ENCODE measurements at regions not wholly inside any gene's neighbourhood (a gene's known extent, or its start where the extent isn't known, plus 50 kb on each side); places are given as distances from the start of the nearest gene placed in this dataset.

DNA sequence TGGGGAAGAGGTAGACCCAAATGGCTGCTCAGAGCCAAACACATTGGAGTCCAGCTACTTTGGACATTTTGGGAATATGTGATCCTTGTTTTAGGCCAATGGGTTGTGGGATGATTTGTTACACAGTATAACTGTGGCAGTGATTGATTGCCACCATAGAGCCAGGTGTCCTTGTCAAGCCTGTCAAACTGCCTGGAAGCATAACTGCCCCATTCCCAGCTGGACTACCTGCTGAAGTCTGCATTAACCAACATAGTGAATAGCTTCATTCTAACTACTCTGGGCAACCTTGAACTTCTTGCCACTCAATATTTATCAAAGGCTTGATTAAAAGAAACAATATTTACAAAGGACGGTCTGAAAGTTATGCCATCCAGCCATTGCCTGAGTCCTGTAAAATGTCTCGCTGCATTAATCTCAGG lies 164.7 kb downstream of the LINC00237 start:
- no peaks in the 10 kb centered on the region for H3K36me3 ChIP-seq
- peaks cover 0 to 16% (median 9%) of the 10 kb centered on the region in 8 donors for H3K9me3 ChIP-seq
- intact Hi-C loops (cut with DNase I; ENCODE audit: low total_unique reads): no loop called here
- H3K27me3 ChIP-seq (replicated peaks in 1 of 7): peaks cover 0 to 10% (median 0%) of the 10 kb centered on the region in 7 donors
- WGBS, 5 donors: 87 to 96% (median 92%) methylated on average over 2 of the region's 2 CpGs
- no peak for TF ChIP-seq POLR2A (IDR thresholded peaks at IDR 0.05)
- TF ChIP-seq, protein P1, sequence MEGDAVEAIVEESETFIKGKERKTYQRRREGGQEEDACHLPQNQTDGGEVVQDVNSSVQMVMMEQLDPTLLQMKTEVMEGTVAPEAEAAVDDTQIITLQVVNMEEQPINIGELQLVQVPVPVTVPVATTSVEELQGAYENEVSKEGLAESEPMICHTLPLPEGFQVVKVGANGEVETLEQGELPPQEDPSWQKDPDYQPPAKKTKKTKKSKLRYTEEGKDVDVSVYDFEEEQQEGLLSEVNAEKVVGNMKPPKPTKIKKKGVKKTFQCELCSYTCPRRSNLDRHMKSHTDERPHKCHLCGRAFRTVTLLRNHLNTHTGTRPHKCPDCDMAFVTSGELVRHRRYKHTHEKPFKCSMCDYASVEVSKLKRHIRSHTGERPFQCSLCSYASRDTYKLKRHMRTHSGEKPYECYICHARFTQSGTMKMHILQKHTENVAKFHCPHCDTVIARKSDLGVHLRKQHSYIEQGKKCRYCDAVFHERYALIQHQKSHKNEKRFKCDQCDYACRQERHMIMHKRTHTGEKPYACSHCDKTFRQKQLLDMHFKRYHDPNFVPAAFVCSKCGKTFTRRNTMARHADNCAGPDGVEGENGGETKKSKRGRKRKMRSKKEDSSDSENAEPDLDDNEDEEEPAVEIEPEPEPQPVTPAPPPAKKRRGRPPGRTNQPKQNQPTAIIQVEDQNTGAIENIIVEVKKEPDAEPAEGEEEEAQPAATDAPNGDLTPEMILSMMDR (IDR thresholded peaks at IDR 0.05 in 8 of 11, conservative IDR thresholded peaks at IDR 0.05 in 3 of 11): no peak
- no peak for TF ChIP-seq POLR2AphosphoS5 (IDR thresholded peaks at IDR 0.05)
- H3K27ac ChIP-seq: no peak overlapping the region
- no peak for DNase-seq
- no peak overlapping the region for H3K4me3 ChIP-seq
- H3K4me1 ChIP-seq: no peaks in the 10 kb centered on the region

DNA sequence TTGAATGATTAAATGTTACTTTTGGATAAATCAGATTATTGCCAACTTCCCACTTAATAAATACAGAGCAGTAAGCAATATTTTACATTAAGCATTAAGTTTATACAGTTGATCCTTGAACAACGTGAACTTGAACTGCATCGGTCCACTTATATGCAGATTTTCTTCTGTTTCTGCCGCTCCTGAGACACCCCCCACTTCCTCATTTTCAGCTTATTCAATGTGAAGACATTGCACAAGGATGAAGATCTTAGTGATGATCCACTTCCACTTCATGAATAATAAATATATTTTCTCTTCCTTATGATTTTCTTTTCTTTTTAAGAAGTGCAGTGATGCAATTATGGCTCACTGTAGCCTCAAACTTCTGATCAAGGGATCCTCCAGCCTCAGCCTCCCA lies 167.2 kb downstream of the LINC00237 start:
- H3K4me1 ChIP-seq: no peaks in the 10 kb centered on the region
- no peak for DNase-seq
- H3K27me3 ChIP-seq (replicated peaks in 1 of 7): peaks cover 0 to 10% (median 0%) of the 10 kb centered on the region in 7 donors
- TF ChIP-seq POLR2A (IDR thresholded peaks at IDR 0.05): no peak
- TF ChIP-seq, protein P1 (IDR thresholded peaks at IDR 0.05 in 8 of 11, conservative IDR thresholded peaks at IDR 0.05 in 3 of 11): no peak
- TF ChIP-seq POLR2AphosphoS5 (IDR thresholded peaks at IDR 0.05): no peak
- H3K27ac ChIP-seq: no peak overlapping the region
- no peaks in the 10 kb centered on the region for H3K9me3 ChIP-seq
- no peaks in the 10 kb centered on the region for H3K36me3 ChIP-seq
- intact Hi-C loops (cut with DNase I; ENCODE audit: low total_unique reads): no loop called here
- 67 to 81% (median 71%) methylated on average over 3 of the region's 3 CpGs for WGBS, 5 donors
- H3K4me3 ChIP-seq: no peak overlapping the region

DNA sequence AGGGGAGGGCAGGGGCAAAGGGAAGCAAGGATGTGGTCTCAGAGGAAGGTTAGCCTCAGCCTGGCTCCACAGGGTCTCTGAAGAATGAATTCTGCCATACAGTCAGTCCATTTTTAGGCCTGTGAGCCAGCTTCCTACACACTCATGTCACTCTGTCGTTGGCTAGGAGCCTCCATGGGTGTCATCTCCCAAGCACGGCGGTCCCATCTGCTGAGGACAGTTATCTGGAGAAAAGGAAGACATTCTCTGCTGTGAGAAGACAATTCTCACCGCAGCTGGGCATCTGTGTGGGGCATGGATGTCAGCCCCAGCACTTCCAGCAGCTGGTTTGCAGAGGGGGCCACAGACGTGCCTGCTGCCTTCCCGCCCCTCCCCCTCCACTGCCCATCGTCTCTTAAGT lies 167.6 kb downstream of the LINC00237 start:
- no peaks in the 10 kb centered on the region for H3K9me3 ChIP-seq
- DNase-seq: no peak
- no peaks in the 10 kb centered on the region for H3K36me3 ChIP-seq
- no peak overlapping the region for H3K27ac ChIP-seq
- no peak for TF ChIP-seq POLR2A (IDR thresholded peaks at IDR 0.05)
- TF ChIP-seq, protein P1 (IDR thresholded peaks at IDR 0.05 in 8 of 11, conservative IDR thresholded peaks at IDR 0.05 in 3 of 11): no peak
- no peak for TF ChIP-seq POLR2AphosphoS5 (IDR thresholded peaks at IDR 0.05)
- intact Hi-C loops (cut with DNase I; ENCODE audit: low total_unique reads): no loop called here
- 69 to 75% (median 72%) methylated on average over 7 of the region's 7 CpGs for WGBS, 5 donors
- no peak overlapping the region for H3K4me3 ChIP-seq
- H3K4me1 ChIP-seq: no peaks in the 10 kb centered on the region
- peaks cover 0 to 13% (median 0%) of the 10 kb centered on the region in 7 donors for H3K27me3 ChIP-seq (replicated peaks in 1 of 7)

DNA sequence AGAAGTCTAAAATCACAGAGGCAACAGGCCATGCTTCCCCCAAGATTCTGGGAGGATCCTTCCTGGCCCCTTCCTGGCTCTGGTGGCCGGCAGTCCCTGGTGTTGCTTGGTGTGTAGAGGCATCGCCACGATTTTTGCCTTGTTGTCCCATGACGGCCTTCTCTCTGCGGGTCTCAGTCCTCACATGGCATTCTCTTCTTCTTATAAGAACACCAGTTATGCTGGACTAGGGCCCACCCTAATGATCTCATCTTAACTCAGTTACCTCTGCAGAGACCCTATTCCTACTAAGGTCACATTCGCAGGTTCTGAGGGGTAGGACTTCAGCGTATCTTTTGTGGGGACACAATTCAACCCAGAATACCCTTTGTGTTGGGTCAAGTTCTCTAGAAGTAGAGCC lies 168.0 kb downstream of the LINC00237 start:
- Histone ChIP-seq H3K36me3 (no peaks in the 10 kb centered on the region), H3K4me1 (no peaks in the 10 kb centered on the region), H3K4me3 (no peak overlapping the region), H3K9me3 (no peaks in the 10 kb centered on the region), H3K27me3 (replicated peaks in 1 of 7) (peaks cover 0 to 14% (median 0%) of the 10 kb centered on the region in 7 donors), H3K27ac (no peak overlapping the region)
- no peak for DNase-seq
- intact Hi-C loops (cut with DNase I; ENCODE audit: low total_unique reads): no loop called here
- TF ChIP-seq, protein P1 (IDR thresholded peaks at IDR 0.05 in 8 of 11, conservative IDR thresholded peaks at IDR 0.05 in 3 of 11): no peak
- no peak for TF ChIP-seq POLR2A (IDR thresholded peaks at IDR 0.05)
- no peak for TF ChIP-seq POLR2AphosphoS5 (IDR thresholded peaks at IDR 0.05)
- WGBS, 5 donors: 91 to 95% (median 93%) methylated on average over 7 of the region's 7 CpGs

All from spleen (tissue), 11 donors.